GM12875 (cell line): ENCODE measurements at regions not wholly inside any gene's neighbourhood (a gene's known extent, or its start where the extent isn't known, plus 50 kb on each side); places are given as distances from the start of the nearest gene placed in this dataset.
"Not testable (repeated sequence)": the region's sequence is repeated elsewhere in the genome, so short reads cannot be mapped to it uniquely, and the experiment has no call there.

ENCODE experiments used
- H3K4me3 ChIP-seq: one replicate; pipeline ENCODE4 v1.5.1; 2011; ENCODE audit warnings: low read depth, low read length, control low read depth
- TF ChIP-seq, protein P1 (sequence below): IDR thresholded peaks from 2 replicates; pipeline ENCODE4 v1.5.1; 2011; ENCODE audit warnings: low read depth, mild to moderate bottlenecking, control low read depth, inconsistent platforms, low read length, moderate library complexity, borderline replicate concordance; ENCODE audit not compliant: insufficient read depth

DNA sequence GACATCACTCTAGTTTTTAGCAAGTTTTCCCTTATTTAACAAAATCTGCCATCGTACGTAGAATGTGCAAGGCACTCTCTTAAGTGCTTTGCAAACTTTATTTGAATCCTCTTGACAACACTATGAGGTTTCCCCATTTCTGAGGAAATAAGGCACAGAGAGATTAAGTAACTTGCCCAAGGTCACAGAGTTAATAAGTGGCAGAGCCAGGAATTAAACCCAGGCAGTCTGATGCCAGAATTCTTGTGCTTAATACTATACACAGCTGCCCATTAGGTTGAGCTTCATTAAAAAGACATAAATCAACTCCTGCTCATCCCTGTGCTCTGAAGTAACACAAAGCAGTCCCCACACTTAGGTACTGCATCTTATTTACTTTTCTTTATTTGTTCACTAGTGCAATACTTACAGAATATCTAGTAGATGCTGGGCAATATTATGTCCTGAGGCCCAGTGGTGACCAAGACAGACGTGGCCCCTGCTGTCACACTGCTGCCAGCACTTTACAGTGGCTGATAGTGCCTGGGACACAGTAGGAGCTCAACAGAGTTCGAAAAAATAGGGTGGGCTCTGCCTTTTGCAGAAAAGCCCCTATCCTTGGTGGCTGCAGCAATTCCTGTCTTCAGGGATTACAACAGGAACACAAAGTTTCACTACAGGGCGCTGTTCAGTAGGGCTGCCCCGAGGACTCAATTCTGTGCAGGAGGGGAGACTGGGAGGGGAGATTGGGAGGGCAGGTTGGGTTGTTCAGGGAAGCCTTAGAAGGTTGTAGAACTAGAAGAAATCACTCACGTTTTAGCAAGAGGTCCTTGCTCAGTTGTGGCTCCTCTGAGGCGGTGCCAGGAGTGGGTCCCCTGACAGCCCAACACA is 138.3 kb upstream of the TPM1 start:
- no peak overlapping the region for H3K4me3 ChIP-seq
- TF ChIP-seq, protein P1, sequence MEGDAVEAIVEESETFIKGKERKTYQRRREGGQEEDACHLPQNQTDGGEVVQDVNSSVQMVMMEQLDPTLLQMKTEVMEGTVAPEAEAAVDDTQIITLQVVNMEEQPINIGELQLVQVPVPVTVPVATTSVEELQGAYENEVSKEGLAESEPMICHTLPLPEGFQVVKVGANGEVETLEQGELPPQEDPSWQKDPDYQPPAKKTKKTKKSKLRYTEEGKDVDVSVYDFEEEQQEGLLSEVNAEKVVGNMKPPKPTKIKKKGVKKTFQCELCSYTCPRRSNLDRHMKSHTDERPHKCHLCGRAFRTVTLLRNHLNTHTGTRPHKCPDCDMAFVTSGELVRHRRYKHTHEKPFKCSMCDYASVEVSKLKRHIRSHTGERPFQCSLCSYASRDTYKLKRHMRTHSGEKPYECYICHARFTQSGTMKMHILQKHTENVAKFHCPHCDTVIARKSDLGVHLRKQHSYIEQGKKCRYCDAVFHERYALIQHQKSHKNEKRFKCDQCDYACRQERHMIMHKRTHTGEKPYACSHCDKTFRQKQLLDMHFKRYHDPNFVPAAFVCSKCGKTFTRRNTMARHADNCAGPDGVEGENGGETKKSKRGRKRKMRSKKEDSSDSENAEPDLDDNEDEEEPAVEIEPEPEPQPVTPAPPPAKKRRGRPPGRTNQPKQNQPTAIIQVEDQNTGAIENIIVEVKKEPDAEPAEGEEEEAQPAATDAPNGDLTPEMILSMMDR = no peak

DNA sequence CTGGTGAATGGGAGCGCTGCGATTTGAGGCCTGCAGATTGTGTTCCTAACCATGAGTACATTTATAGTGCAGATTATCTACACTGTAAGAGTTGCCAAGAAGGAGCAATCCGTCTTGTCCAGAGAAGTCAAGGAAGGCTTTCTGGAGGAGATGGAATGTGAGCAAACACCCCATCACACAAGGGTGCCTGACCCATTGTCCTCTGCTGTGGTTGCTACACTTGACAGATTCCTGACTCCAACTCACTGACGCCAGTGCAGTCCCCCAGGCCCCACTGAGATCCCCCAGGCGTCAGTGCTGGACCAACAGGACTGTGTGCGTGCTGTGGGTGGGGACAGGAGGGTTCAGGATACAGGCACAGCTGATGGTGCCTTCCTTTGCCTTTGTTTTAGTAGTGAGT is 135.9 kb upstream of the TPM1 start:
- TF ChIP-seq, protein P1 = no peak

DNA sequence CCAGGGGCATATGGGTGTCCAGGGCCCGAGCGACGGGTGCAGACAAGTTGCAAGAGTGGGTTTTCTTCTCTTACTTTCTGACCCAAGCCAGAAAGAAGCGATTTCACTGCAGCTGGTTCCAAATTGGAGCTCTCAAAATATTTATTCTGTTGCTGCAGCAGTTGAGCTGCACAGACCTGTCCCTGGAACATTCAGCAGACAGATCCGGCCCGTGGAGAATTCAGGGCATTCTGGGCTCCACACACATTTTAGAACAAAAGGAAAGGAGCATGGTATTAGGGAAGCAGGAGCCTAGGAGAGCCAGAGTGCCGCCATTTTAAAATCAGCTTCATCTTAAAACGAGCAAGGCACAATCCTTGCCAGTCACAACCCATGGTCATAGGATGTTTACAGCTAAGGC is 135.3 kb upstream of the TPM1 start:
- H3K4me3 ChIP-seq = no peak overlapping the region
- TF ChIP-seq, protein P1 = no peak

More for the DNA sequence above, 135.9 kb upstream of the TPM1 start:
- no peak overlapping the region for H3K4me3 ChIP-seq

DNA sequence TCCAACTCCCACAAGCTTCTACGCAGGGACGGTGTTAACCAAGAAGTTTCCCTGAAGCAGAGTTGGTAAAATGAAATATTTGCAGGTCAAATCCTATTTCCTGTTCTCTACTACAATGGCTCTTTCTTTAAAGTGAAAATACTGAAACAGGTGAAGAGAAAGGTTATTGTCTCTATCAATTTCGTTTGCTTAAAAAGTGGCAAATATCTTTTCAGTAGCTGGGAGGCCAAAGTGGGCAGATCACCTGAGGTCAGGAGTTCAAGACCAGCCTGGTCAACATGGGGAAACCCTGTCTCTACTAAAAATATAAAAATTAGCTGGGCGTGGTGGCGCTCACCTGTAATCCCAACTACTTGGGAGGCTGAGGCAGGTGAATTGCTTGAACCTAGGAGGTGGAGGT is 134.2 kb upstream of the TPM1 start:
- H3K4me3 ChIP-seq = not testable (repeated sequence)

DNA sequence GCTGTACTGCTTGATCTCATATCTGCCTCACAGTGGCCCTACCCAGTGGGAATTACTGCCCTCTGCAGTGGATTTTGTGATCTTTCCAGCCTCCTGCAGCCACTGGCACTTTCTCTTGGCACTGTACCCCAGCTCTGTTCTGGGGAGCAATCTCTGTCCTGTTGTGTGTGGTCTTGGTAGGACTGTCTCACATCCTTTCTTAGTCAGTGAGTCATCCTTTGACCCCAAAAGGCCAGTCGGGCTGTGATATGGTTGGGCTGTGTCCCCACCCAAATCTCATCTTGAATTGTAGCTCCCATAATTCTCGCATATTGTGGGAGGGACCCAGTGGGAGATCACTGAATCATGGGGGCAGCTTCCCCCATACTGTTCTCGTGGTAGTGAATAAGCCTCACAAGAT is 133.3 kb upstream of the TPM1 start:
- TF ChIP-seq, protein P1 = no peak
- H3K4me3 ChIP-seq = no peak overlapping the region

DNA sequence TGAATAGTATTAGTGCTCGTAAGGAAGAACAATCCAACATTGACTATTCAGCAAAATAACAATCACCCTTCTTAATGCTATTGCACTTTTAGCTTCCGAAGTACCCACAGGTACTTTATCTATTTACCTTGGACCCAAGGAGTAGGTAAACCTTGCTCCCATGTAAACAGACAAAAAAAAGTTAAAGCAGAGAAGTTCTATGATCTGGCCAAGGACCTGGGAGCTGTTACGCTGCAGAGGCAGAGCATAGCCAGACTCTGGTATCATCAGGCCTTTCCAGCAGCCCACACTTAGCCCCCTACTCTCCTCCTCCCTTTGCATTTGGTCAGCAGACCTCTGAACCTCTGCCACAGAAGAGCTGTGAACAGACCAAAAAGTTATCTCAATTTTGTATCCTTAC is 130.3 kb upstream of the TPM1 start:
- TF ChIP-seq, protein P1 = no peak

DNA sequence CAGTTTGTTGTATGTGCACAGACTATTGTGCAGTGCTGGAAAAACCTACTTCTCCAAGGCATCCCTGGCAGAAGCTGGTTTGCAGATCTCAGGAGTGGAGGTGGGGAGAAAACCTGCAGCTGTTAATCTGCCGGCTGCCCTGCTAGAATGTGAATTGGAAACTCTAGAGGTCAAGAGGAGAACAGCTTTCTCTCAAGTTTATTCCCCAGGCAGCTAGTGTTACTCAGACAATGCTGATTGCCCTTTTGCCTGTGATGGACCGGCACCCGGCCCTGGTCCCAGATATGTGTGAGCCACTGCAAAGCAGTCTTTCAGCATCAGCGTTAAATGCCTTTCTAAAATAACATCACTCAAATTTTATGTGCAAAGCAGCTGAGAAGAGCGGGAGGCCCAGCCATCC is 129.7 kb upstream of the TPM1 start:
- TF ChIP-seq, protein P1 = no peak
- no peak overlapping the region for H3K4me3 ChIP-seq

More for the DNA sequence above, 130.3 kb upstream of the TPM1 start:
- H3K4me3 ChIP-seq = no peak overlapping the region
